C1 segment of cervical spinal cord (tissue), 14 donors: ENCODE measurements at regions not wholly inside any gene's neighbourhood (a gene's known extent, or its start where the extent isn't known, plus 50 kb on each side); places are given as distances from the start of the nearest gene placed in this dataset.

Experiments
- DNase-seq, 14 donors: peaks; one replicate each; lab custom pipeline; 2025; lab: John Stamatoyannopoulos, UW

DNA sequence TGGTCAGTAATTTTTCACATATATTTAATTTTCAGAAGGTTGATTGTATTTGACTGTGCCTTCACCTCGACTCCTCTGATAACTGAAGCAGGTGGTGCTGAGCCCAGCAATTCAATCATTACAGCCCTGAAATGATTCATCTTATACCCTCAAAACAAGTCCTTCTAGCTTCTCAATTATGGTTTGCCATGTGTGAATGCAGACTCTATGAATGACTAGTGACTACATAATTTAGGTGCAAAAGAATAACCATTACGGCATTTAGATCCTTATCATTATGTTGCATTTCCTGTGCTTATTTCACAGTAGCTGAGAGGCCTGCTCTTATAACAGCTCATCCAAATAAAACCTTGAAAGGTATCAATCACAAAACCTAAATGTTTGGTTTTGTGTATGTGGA, 54.0 kb upstream of the COL11A1 start:
- DNase-seq: no peak

DNA sequence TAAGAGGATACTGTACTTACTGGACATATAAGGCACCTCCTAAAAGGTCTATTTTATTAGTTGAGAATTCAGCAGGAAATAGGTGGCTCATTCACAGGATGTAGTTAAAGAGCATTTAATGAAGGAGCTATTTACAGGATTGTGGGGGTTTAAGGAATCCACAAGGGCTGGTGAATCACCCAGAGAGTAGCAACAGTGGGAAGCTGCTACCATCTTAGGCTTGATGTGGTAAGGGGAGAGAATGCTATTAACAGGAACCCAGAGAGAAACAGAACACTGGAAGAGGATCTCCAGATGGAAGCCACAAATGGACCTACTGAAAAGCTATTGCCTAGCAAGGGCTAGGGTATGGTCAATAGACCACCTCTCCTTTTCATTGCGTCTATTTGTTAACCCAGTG, 52.0 kb upstream of the COL11A1 start:
- no peak for DNase-seq
